ENCODE measurements at regions not wholly inside any gene's neighbourhood (a gene's known extent, or its start where the extent isn't known, plus 50 kb on each side); places are given as distances from the start of the nearest gene placed in this dataset.

- Mint-ChIP-seq H3K27me3 (no peaks in the 10 kb centered on the region), H3K9me3 (no peaks in the 10 kb centered on the region), H3K36me3 (ENCODE audit: low read depth) (no peaks in the 10 kb centered on the region), H3K4me3 (no peak overlapping the region), H3K4me1 (ENCODE audit: low read depth) (peaks cover 41% of the 10 kb centered on the region), H3K27ac (no peak overlapping the region)
- no peak for DNase-seq
Measured at GRCh38 chr2:8452296-8452695, 229.6 kb upstream of the ID2 start.

DNA sequence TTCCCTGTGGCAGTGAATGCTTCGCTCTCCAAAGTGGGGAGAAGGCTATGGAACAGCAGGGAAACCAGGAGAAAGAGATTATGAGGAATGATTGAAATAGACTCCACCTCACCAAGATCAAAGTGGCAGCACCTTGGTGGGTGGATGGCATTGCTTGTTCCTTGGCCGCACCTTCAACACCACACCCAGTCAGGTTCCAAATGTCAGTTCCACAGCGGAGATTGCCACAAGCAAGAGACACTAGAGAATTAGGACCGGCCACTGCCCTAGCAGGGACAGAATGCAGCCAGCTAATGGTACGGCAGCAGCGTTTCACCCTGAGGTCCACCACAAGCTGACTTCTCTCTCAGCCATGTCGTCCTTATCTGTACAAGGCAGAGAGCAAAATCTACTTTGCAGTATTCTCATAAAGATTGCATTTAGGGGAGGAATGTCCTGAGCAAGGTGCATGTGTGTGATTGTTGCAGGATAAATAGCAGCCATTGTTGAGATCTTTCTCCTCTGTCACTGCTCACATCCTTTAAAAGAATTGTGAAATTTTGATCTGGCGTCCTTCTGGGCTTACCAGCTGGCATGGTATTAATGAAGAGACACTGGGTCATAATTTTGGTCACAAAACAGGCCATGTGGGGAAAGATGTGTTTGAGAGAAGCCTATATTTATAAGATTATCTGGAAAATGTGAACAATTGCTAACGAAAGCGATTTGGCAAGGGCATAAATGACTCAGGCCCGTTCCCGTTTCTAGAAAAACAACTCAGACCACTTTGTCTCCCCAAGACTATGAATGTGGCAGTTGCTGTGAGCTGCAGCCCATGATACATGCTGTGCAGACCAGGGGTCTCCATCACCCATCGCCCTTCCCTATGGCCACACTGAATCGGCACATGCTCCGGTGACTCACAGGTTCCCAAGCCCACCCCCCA is 228.6 kb upstream of the ID2 start:
- Mint-ChIP-seq H3K4me3 (no peak overlapping the region), H3K27me3 (peaks cover 4% of the 10 kb centered on the region), H3K9me3 (no peaks in the 10 kb centered on the region), H3K4me1 (ENCODE audit: low read depth) (peaks cover 47% of the 10 kb centered on the region), H3K36me3 (ENCODE audit: low read depth) (no peaks in the 10 kb centered on the region), H3K27ac (peak overlapping the region; percentile 68)
- DNase-seq = peak; percentile 28

DNA sequence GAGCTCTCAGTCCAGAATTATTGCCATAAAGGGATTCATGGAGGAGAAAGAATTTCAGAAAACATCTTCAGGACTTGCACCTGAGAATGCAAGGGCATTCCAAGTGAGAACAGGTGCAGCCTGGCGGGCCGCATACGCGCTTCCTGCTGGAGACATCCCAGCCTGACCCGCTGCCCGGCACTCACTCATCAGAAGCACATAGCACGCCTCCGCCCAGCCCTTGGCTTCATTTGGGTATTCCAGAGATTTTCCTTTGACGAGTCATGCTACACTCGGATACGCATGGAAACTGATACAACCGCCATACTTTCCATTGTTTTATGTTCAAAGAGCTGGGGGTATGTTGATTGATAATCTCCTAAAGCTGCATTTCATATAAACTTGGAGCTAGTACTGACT is 228.0 kb upstream of the ID2 start:
- Mint-ChIP-seq H3K9me3 (no peaks in the 10 kb centered on the region), H3K36me3 (ENCODE audit: low read depth) (no peaks in the 10 kb centered on the region), H3K27ac (peak overlapping the region; percentile 68), H3K4me3 (no peak overlapping the region), H3K4me1 (ENCODE audit: low read depth) (peaks cover 47% of the 10 kb centered on the region), H3K27me3 (peaks cover 9% of the 10 kb centered on the region)
- DNase-seq = no peak

GRCh38 chr2:8454797-8455196 is 227.1 kb upstream of the ID2 start:
- H3K36me3 Mint-ChIP-seq (ENCODE audit: low read depth) = no peaks in the 10 kb centered on the region
- H3K27ac Mint-ChIP-seq = no peak overlapping the region
- DNase-seq = peak; percentile 31
- H3K9me3 Mint-ChIP-seq = no peaks in the 10 kb centered on the region
- no peak overlapping the region for H3K4me3 Mint-ChIP-seq
- H3K27me3 Mint-ChIP-seq = peaks cover 11% of the 10 kb centered on the region
- peaks cover 47% of the 10 kb centered on the region for H3K4me1 Mint-ChIP-seq (ENCODE audit: low read depth)

- Mint-ChIP-seq H3K4me1 (ENCODE audit: low read depth) (peaks cover 47% of the 10 kb centered on the region), H3K9me3 (no peaks in the 10 kb centered on the region)
Measured at GRCh38 chr2:8455236-8456150, 226.4 kb upstream of the ID2 start.

DNA sequence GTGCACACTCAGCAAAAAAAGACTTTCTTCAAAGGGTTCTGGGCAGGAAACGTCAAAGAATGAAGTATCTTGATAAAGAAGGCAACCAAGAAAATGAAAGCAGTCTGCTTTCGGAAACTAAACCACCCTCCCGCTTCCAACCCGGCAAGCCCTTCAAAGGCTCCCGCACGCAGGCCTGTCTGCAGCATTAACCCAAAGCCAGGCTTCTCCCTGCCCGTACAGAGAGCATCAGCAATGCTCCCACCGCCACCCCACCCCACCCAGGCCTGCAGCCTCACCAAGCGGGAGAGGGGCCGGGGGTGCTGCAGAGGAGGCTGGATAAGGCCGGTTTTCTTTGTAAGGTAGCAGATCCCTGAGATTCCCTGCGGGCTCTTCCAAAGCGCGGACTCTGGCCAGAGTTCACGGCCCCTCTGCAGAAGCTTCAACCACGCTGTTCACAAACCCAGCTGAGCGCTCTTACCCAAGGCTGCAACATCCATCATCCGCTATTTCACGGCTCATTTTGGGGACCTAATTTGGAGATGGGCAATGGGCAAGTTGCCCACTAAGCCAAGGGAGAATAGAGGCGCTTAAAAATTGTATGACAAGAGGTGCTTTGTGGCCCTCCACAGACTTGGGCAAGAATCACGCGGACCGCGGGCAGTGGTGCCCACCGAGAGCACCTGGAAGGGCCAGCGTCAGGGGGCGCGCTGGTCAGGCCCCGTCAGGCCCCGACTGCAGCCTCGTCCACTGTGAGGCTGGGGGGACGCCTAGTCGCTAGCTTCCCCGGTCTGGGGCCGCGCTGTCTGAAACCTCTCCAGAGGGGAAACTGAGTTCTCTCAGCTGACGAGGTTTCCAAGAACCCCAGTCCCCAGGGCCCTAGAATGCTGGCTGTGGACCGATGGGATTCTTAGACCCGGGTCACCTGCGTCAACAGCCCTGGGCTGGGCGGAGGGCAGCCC is 225.4 kb upstream of the ID2 start:
- Mint-ChIP-seq H3K4me3 (peak overlapping the region; percentile 66), H3K4me1 (ENCODE audit: low read depth) (peaks cover 47% of the 10 kb centered on the region), H3K27ac (peak overlapping the region; percentile 94), H3K27me3 (peaks cover 14% of the 10 kb centered on the region), H3K36me3 (ENCODE audit: low read depth) (no peaks in the 10 kb centered on the region), H3K9me3 (no peaks in the 10 kb centered on the region)
- peak; percentile 72 for DNase-seq

More at GRCh38 chr2:8455236-8456150, 226.4 kb upstream of the ID2 start:
- peak overlapping the region; percentile 94 for H3K27ac Mint-ChIP-seq
- peaks cover 14% of the 10 kb centered on the region for H3K27me3 Mint-ChIP-seq
- DNase-seq = peak; percentile 58
- H3K36me3 Mint-ChIP-seq (ENCODE audit: low read depth) = no peaks in the 10 kb centered on the region
- H3K4me3 Mint-ChIP-seq = peak overlapping the region; percentile 66

GRCh38 chr2:8457092-8457481 is 224.8 kb upstream of the ID2 start:
- Mint-ChIP-seq H3K27ac (no peak overlapping the region), H3K9me3 (no peaks in the 10 kb centered on the region), H3K27me3 (peaks cover 14% of the 10 kb centered on the region), H3K4me3 (peak overlapping the region; percentile 57), H3K4me1 (ENCODE audit: low read depth) (peaks cover 47% of the 10 kb centered on the region), H3K36me3 (ENCODE audit: low read depth) (no peaks in the 10 kb centered on the region)
- DNase-seq = peak; percentile 59

DNA sequence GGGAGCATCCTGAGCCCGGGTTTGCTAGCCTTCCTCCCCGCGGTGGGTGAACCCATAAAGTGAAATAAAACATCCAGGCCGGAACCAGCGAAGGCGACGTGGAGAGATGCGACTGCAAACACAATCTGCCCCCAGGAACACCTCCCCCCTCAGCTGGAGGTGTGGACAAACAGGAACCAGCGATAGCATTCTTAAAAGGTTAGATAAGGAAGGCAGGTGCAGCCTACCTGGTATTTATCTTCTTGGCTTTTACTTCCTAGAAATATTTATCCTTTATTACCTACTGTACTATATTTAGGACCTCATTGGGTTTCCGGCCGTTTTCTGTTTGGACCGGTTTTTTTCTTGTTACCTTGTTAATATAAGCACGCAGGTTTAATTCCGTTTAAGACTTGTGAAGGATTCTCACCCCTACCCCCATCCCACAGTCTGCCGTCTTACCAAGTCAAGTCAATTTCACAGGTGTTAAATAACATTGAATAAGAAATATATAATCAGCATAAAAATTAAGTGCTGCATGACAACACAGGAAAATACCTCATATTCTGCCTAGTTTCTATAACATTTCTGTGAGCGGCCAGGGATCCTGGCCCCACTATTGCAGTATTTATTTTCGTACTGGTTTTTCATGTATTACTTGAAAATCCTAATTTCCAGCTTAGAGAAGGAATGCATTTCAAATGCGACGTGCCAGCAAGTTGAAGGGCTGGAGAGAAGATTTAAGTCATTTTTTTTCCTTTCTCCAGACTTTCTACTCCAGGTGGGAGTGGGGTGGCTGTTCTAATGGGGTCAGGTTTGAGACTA is 224.0 kb upstream of the ID2 start:
- peak overlapping the region; percentile 57 for H3K4me3 Mint-ChIP-seq
- no peaks in the 10 kb centered on the region for H3K36me3 Mint-ChIP-seq (ENCODE audit: low read depth)
- peaks cover 16% of the 10 kb centered on the region for H3K27me3 Mint-ChIP-seq
- no peaks in the 10 kb centered on the region for H3K9me3 Mint-ChIP-seq
- DNase-seq = peak; percentile 43
- no peak overlapping the region for H3K27ac Mint-ChIP-seq
- peaks cover 45% of the 10 kb centered on the region for H3K4me1 Mint-ChIP-seq (ENCODE audit: low read depth)

DNA sequence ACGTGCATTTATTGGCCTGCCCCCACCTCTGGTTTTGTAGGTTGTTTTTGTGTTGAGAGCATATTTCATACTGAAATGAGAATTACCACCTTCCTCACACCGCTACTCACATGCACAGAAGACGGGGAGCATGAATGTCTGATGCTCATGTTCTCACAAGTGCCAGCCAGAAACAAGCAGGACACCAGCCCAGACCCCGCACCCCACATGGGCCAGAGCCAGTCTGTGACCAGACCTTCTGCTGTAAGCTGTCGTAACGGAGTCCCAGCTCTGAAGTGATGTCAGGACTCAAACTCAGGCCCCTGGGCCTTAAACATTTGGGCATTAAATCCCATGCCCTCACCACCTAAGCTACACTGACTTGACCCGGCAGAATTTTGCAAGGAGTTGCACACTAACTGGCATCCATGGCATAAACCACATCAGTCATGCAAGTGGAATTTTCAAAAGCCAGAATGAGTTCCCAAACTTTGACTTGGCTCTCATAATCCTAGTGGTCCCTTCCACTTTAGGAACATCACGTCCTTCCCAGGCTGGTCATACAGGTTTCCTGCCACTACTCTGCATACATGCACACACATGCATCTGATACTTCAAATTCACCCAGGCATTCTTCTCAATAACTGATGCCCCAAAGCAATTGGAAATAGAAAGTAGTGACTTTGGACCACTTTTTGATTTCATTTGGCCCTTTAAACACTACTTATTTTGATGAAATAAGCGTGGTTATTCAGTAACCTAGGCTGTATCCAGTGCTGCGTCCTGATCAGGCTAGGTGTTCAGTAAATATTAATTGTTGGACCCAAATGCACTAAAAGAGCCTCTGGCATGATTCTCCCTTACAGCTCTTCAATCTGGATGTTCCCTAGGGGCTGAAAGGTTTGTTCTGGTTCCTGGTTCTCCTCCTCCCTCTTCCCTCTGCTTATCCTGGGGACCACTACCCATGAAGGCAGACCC is 223.1 kb upstream of the ID2 start:
- no peak overlapping the region for H3K27ac Mint-ChIP-seq
- peaks cover 17% of the 10 kb centered on the region for H3K27me3 Mint-ChIP-seq
- peaks cover 36% of the 10 kb centered on the region for H3K4me1 Mint-ChIP-seq (ENCODE audit: low read depth)
- DNase-seq = peak; percentile 20
- H3K4me3 Mint-ChIP-seq = no peak overlapping the region
- H3K36me3 Mint-ChIP-seq (ENCODE audit: low read depth) = no peaks in the 10 kb centered on the region
- H3K9me3 Mint-ChIP-seq = no peaks in the 10 kb centered on the region

GRCh38 chr2:8459474-8459873 is 222.4 kb upstream of the ID2 start:
- H3K36me3 Mint-ChIP-seq (ENCODE audit: low read depth) = no peaks in the 10 kb centered on the region
- no peak overlapping the region for H3K4me3 Mint-ChIP-seq
- H3K27me3 Mint-ChIP-seq = peaks cover 17% of the 10 kb centered on the region

DNA sequence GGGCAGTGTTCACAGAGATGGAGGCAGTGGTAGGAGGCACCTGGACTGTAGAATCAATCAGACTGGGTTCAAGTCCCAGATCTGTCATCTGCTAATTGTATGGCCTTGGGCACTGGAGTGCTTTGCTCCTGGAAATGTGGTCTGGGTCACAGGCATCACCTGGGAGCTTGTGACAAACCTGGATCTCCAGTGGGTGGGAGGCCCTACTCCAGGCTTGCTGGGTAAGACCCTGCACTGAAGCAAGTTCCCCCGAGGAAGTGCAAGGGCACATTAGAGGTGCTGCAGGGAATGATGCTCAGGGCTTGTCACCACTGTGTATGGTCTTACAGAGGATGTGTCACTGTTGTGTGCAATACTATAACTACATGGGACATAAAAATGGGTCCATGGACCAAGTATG is 220.5 kb upstream of the ID2 start:
- Mint-ChIP-seq H3K27me3 (peaks cover 17% of the 10 kb centered on the region), H3K36me3 (ENCODE audit: low read depth) (no peaks in the 10 kb centered on the region), H3K27ac (no peak overlapping the region), H3K9me3 (no peaks in the 10 kb centered on the region), H3K4me1 (ENCODE audit: low read depth) (peaks cover 12% of the 10 kb centered on the region), H3K4me3 (no peak overlapping the region)
- peak; percentile 23 for DNase-seq

More at GRCh38 chr2:8459474-8459873, 222.4 kb upstream of the ID2 start:
- Mint-ChIP-seq H3K27ac (no peak overlapping the region), H3K9me3 (no peaks in the 10 kb centered on the region), H3K4me1 (ENCODE audit: low read depth) (peaks cover 30% of the 10 kb centered on the region)
- no peak for DNase-seq

GRCh38 chr2:8462280-8462679 is 219.6 kb upstream of the ID2 start:
- H3K4me1 Mint-ChIP-seq (ENCODE audit: low read depth) = peaks cover 9% of the 10 kb centered on the region
- H3K36me3 Mint-ChIP-seq (ENCODE audit: low read depth) = no peaks in the 10 kb centered on the region
- peak; percentile 13 for DNase-seq
- H3K27me3 Mint-ChIP-seq = peaks cover 17% of the 10 kb centered on the region
- no peak overlapping the region for H3K27ac Mint-ChIP-seq
- peaks cover 3% of the 10 kb centered on the region for H3K9me3 Mint-ChIP-seq
- no peak overlapping the region for H3K4me3 Mint-ChIP-seq

Measured in activated T-cell treated with anti-CD3 and anti-CD28 coated beads, Interleukin-2, amount 50 U/mL, for 24 hours (primary cell).